ENCODE measurements at regions not wholly inside any gene's neighbourhood (a gene's known extent, or its start where the extent isn't known, plus 50 kb on each side); places are given as distances from the start of the nearest gene placed in this dataset.
A peak's percentile ranks its signal among the peaks of the same experiment; 100 is the strongest.
"Not testable (repeated sequence)": the region's sequence is repeated elsewhere in the genome, so short reads cannot be mapped to it uniquely, and the experiment has no call there.

DNA sequence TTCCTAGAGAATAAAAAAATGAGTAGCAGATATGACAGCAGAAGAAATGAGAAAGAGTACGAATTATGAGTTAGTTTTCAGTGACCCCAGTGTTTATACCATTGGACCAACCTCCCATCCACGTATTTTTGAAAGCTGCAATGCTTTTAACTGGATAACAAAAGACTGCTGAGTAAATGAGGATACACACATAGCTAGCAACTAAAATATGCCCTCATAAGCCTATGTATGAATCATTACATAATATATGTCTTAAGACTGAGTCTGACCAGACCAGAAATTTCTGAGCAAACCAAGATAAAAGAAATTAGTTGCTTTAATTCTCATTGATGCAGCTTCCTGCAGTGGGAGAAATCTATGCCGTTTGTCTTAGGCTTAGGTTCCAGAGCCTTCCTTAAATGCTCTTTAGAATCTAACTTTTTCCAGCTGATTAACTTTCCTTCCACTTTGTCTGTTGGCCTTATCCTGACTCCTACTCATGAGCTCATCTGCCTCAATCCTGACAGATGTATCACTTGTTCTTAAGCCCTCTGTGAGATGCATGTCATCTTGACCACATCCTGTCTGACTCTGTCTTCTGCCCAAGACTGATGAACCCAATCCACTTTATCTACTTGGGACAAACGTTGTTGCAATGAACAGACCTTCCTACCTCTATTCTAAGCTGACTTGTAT is 301.4 kb upstream of the AADAT start:
- no peak for DNase-seq

DNA sequence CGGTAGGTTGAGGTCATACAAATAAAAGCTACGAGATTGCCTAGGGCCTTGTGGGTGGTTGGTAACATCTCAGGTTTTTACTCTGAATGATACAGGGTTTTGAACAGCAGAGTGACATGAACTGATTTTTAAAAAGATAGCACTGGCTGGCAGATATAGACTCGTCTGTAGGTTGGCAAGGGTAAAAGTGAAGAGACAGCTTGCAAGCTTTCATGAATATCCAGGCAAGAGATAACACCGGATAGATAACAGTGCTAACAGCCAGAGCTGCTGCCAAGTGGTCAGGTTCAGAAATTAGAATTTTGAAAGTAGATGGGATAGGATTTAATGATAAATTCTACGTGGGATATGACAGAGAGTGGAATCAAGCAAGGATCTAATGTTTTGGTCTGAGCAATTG is 299.7 kb upstream of the AADAT start:
- DNase-seq, result no peak

DNA sequence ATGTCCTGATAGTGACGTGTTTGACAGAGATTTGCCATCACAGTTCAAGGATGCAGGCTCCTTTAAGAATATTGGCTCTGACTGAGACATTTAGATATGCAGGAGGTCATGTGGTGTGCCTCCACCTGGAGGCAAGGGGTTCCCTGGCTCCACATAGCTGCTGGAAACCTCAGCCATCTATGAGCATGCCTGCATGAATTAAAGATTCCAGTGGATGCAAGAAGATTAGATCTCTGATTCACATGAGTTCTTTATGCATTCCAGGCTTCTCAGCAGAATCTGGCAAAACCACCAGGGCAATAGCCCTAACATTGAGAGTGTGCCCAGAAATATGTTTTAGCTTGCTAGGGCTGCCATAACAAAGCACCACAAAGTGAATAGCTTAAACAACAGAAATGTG is 298.5 kb upstream of the AADAT start:
- no peak for DNase-seq

DNA sequence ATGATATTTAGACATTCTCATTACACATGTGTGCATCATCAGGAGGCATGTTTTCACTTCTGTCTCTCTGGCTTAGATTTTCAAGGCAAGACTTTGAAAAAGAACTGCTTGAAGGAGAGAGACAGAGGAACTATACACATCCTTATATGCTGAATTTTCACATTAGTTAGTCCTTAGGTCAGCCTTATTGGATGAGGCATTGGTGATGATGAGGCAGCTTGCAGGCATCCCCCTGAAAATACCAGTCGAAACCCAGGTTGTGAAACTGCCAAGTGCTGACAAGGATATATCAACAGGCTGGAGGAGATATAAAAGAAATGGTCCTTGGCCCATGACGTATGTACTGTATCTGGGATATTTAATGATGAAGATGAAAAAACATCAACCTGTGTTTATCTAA is 297.2 kb upstream of the AADAT start:
- no peak for DNase-seq

DNA sequence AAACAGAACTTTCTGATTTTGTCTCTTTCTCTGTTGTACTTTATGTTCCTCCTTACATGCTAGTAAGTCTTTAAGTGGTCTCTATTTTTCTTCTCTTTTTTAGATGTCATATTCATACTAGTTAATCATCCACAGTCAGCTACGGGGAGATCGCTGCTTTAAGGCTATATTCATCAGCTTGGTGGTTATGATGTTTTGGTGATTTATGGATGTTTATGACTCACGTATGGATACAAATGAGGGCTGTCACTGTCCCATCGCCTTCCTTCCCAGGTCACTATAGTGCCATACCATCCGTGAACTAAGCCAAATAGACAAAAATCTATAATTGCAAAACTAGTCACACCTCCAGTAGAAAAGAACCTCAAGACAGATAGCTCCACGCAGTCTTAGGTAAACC is 296.8 kb upstream of the AADAT start:
- DNase-seq, result no peak

DNA sequence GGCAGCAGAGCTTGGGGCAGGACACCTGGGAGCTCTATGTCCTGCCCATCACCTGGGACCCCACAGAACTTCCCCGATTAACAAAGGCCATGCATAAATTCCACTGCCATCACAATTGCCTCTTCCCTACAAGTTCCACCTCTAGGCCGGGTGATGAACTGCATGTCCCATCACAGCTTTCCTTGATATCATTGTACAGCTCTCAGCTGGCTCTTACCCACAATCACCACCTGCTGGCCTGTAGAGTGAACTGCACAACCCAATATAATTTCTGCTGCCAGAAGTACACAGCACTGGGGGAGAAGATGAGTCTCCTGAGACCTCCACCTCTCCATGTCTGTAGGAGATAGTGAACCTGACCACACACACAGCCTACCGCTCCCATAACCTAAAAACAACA is 285.0 kb upstream of the AADAT start:
- peak; percentile 10 for DNase-seq

DNA sequence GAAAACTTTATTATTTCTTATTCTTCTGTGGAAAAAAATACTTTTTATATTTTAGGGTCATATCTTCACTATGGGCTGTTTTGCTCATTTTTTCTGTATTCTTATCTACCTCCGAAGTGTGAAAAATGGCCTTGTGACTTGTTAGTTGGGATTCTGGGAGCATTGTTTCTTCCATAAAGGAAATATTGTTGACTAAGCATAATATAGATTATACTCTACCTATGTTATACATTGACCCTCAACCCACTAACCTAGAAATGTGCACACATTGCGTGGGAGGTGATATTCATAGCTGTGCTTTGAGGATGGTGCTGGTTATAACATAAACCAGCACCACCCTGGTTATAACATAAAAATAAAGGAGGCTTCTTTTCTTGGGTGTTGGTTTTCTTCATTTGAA is 259.2 kb upstream of the AADAT start:
- DNase-seq, result no peak

DNA sequence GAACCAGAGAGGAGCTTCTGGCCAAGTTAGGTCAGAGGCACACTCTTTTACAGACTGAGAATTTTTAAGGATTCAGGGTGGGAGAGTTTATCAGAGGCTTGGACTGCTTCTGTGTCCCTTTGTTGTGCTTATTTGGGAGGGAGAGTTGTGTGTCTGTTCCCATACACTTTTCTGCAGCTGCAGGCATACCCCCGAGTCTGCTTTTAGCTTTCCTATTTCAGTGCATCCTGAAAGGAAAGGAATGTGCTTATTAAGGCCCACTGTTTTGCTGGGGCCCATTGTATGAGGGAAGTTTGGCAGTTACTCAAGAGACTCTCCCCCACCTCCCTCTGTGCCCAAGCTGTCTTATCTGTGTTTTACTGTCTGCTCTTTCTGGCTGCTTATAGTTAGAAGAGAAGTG is 257.4 kb upstream of the AADAT start:
- not testable (repeated sequence) for DNase-seq

DNA sequence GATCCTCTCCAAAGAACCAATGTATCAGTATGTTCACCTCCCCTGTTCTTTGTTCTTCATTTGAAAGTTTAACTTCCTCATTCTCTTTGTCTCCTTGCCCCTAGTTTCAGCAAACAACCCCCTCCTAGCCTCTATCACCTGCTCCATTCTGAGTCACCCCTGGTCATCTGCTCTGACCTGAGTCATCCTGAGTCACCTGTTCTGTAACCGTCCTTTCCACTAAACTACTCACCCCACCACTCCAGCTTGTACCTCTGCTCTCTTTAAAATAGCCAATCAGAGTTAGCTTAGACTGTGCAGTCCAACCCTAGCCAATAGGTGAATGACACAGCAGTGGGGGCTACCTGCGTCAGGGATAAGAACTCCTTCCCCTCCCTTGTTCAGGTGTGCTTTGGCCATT is 249.8 kb upstream of the AADAT start:
- no peak for DNase-seq

DNA sequence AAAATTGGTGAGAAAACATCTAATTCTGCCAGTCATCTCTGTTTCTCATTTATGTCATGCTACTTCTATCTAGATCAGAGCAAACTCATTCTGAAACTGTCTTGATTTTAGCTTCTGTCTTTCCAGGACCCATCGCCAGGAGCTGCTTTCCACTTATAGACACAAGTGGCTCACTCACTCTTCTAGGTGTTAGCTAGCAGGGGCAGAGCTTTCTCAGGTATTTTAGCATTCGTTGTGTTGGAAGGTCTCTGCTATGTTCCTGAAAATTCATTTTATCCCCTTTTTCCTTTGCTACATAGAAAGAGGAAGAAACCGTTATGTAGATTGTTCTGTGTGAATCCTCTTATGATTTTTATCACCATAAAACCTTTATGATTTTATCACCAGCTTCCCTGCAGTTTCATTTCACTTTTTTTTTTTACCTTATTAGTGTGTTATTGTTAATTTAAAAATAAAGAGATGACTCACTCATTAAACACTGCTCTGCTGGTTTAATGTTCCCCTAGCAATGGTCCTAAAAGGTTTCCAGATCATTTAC is 246.6 kb upstream of the AADAT start:
- DNase-seq, result no peak

DNA sequence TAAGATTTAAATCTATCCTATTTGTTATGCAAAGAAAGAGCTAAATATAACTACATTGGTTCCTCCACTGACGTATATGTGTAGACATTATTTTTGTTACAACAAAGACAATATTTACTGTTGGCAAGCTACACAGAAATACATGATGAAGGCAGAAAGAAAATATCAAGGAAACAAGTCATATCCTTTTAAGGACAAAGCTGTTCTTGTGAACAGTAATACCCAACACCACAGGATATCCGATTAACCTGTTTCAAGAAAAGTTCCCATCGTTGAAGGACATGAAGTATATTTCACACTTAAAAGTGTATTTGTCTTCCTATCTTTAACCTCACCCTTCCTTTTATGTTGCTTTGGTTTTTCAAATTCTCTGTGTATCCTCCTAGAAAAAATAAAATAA is 235.8 kb upstream of the AADAT start:
- DNase-seq, result no peak

DNA sequence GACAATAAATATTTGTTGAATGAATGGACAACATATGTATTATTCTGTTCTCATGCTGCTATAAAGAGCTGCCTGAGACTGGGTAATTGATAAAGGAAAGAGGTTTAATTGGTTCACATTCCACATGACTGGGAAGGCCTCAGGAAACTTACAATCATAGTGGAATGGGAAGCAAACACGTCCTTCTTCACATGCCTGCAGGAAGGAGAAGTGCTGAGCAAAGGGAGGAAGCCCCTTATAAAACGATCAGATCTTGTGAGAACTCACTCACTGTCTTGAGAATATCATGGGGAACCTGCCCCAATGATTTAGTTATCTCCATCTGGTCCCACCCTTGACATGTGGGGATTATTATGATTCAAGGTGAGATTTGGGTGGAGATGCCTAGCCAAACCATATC is 233.9 kb upstream of the AADAT start:
- no peak for DNase-seq

DNA sequence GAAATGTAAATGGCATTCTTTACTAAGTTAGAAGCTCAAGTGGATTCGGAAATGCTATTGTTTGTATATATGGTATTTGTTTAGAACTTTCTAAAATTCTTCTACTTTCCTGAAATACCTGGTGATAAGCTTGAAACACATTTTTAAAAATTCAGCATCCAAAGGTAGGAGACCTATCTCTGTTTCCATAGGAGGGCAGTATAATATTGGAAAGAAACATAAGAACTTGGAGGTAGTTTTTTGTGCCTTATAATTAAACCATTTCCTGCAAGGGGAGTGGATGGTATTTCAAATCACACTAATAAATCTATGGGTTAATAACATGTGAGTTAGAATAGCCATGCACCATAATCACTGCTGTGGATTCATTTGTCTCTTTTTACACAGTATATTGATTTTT is 217.4 kb upstream of the AADAT start:
- no peak for DNase-seq

DNA sequence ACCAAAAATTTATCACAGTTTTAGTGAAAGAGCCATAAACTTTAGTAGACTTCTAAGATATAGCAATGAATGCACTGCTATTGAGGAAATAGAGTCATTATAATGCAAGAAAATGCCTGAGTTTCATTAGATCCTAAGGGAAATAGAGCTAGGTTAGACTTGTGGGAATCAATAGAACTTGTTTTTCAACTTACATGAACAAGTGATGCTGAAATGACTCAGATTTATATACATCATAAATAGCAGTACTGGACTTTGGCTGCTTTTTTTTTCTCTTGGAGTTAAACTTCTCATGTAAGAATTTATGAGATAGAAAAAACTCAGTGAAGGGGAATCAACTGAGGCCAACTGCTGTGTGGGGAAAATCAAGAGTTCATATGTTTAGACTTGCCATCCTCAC is 216.5 kb upstream of the AADAT start:
- DNase-seq, result no peak

DNA sequence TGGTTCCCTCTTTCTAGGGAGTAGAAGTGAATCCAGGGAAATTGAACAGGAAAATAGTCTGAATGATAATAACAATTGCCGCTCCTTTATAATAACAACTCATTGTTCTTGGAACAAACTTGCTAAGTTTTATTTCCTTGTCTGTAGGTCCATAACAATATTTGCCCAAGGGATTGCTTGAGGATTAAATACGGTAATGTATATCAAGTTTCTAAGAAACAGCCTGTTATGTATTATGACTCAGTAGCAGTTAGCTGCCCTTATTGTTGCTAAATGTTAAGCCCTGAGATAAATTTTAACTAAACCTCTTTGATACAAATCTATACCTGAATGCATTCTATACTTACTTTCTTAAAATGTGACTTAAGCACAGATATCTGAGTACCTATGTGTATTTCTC is 215.9 kb upstream of the AADAT start:
- no peak for DNase-seq

DNA sequence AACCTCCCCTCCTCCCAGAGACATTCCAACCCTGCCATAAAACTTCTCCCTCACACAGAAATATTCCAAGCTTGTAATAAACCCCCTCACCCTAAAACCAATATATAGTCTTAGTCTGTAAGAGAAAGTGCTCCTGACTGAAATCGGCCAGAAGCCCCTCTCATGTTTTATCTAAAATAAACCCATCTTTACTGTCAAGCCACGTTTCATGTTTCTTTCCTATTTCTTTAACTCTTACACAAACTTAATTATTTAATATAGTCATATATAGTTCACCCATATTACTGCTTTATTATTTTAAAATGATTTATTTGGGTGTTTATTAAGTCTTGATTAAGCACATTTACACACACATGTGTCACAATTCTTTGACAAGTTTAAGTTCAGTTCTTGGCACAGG is 191.3 kb upstream of the AADAT start:
- no peak for DNase-seq

DNA sequence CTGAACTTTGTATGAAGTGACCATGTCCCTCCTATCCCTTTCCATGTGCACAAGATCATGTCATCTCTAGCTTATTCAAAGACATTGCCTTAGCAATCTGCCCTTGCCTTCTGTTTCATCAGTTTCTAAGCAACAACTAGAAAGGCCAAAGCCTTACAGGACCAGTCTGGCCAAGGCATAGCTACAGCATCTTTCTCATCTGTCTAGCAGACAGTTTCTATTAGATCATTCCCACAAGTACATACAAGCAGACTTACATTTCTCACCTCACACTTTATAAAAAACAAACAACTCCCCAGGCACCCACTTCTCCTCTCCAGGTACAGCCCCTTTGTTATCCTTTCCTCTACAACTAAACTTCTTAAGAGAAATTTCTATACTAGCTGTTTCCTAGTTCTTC is 188.7 kb upstream of the AADAT start:
- no peak for DNase-seq

DNA sequence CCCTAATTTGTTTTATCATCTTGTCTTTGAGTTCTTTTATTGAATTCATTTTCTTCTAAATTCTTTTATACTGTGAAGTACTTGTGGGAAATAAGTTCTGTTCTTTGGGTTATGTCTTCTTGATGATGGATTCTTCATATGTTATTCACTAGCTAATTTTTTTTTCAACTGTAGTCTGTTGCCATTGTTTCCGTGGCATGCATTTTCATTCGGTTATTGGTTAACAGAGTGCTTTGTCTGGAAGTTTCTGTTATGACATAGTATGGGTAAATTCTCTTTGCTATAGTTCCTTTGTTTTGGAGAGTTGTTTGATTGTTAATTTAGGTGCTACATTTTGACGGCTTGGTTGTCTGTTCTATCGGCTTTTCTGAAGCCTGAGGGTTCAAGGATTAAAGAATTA is 184.9 kb upstream of the AADAT start:
- no peak for DNase-seq

DNA sequence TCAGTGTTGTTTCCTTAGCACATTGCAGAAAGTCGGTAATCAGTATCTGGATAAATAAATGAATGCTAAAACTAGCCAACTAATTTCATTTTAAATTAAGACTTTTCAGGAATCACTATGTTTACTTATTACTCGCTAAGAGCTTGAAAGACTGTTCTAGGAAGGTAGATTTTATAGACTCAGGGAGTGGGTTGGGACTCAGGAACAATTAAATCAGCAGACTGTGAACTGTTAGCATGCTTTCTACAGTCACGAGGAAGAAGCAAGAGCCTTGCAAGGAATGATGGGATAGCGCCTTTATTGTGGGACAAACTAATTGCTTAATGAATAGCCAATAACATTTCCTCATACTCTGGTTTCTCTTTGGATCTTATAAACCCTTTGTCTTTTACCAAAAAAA is 183.2 kb upstream of the AADAT start:
- DNase-seq, result no peak

DNA sequence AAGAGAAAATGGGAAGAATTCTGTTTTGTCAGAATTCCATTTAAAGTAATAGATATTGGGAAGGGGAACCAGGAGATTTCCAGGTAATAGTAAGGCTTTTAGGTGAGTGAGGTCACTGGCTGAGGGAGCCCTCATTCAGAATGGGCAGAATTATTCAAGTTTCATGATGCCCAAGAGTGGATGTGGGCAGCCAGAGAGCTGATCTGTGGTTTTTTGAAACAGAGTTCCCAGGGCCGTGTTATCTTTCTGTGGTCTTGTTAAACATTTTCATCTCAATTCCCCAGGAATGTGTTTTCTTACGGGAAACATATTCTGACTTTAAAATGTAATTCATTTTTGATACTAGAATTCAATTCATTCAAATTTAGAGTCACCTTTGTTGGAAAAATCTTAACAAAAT is 182.0 kb upstream of the AADAT start:
- DNase-seq, result no peak

DNA sequence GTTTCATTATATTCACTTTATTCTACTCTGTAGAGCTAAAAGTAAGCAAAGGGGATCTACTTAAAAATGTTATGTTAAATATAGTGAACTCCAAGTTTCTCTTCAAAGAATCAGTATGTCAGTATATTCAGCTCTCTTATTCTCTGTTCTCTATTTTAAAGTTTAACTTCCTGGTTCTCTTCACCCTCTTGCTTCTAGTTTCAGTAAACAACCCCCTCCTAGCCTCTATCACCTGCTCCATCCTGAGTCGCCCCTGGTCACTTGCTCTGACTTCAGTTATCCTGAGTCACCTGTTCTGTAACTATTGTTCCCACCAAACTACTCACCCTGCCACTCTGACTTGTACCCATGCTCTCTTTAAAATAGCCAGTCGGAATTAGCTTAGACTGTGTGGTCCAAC is 180.9 kb upstream of the AADAT start:
- DNase-seq, result no peak

DNA sequence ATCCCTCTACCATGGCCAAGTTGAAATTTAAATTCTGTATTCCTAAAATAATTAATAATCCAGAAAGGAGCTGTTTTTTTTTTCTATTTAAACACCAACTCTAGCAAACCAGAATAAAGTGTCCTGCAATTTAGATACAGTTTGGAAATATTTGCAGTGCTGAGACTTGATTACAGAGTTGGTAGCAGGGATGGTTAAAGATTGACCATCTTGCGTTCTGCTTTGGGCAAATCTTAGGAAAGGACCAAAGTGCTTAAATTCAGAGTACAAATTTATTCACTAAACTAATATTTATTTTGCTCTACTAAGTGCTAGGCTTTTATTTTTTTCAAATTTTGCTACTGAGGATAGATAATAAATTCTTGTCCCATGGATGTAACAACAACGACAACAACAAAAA is 180.2 kb upstream of the AADAT start:
- DNase-seq, result no peak

DNA sequence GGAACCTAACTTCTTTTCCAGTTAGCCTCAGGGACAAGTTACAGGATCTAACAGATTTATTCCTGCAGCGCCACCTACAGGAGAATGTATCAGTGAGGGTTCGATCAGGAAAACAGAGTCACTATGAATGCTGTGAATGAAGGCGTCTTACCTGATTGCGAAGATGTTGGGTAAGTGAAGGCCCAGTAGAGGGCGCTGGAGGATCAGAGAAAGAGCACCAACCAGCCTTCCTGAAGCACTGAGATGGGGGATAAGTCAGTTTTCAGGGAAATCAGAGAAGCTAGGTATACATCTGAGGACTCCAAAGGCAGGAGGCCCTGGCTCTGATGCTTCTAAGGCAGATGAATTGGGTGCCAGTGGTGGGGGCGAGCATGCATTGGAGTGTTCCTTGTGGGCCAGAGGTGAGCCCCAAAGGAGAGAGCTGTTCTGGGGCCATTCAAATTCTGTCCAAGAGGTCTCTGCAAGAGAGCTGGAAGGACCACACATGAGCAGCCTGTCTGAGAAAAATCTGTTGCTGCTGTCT is 169.9 kb upstream of the AADAT start:
- peak; percentile 70 for DNase-seq

DNA sequence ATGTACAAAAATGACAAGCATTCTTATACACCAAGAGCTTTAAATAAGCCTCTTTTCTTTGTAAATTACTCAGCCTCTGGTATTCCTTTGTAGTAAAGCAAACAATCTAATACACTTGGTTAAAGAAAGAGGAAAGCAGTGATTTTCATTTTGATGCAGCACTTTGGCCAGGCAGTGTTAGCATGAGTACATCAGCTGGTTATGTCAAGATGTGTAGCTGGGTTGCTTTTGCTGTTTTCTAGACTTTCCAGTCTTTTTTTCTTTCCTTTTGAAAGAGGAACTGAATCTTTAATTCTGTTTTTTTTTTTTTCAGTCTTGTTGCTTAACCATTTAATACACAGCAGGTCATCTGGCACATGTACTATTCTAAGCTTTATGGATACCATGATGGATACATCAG is 167.1 kb upstream of the AADAT start:
- no peak for DNase-seq

DNA sequence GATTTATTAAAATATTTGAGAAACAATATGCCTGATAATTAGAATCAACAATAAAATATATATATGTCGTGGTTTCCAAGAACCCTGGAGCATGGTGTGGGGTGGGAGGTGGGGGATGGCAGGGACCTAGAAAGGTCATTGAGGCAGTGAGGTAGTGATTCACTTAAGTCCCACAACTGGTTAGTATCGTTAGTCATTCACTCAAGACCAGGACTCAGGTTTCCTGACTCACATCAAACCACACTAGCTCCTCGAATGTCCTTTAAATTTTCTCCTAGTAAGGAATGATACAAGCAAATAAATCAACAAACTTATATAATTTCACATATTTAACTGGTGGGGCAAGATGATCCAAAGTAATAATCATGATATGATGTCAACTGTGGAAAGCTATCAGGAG is 158.8 kb upstream of the AADAT start:
- DNase-seq, result no peak
